Lower lobe of right lung (tissue), 2 donors: ENCODE measurements at regions not wholly inside any gene's neighbourhood (a gene's known extent, or its start where the extent isn't known, plus 50 kb on each side); places are given as distances from the start of the nearest gene placed in this dataset.

Source experiments
- ATAC-seq, 2 donors: fragments of 200-7000 bp; cut with Tn5 transposase; one replicate each; pipeline ENCODE4 v1.9.1; 2020 to 2022; ENCODE audit warnings: mild to moderate bottlenecking in 2 of 2, moderate library complexity in 2 of 2
- DNase-seq: peaks from one replicate; pipeline ENCODE4 v3.0.0-alpha.2; 2020
- H3K27ac ChIP-seq: fragments of 200-600 bp; one replicate; pipeline ENCODE4 v1.8.0; 2022
- H3K27me3 ChIP-seq: fragments of 200-600 bp; one replicate; pipeline ENCODE4 v1.8.0; 2022; ENCODE audit warnings: low read depth
- H3K36me3 ChIP-seq: fragments of 200-600 bp; one replicate; pipeline ENCODE4 v1.8.0; 2022; ENCODE audit warnings: mild to moderate bottlenecking
- H3K4me1 ChIP-seq: fragments of 200-600 bp; one replicate; pipeline ENCODE4 v1.8.0; 2022
- H3K4me3 ChIP-seq: fragments of 200-600 bp; one replicate; pipeline ENCODE4 v1.8.0; 2022; ENCODE audit warnings: mild to moderate bottlenecking
- H3K9me3 ChIP-seq: fragments of 200-600 bp; one replicate; pipeline ENCODE4 v1.8.0; 2022
- CTCF ChIP-seq: fragments of 200-600 bp; IDR thresholded peaks from one replicate; pipeline ENCODE4 v1.8.0; 2022; ENCODE audit warnings: antibody characterized with exemption, mild to moderate bottlenecking
- intact Hi-C: fragments of 100-400 bp; cut with DNase I; formaldehyde crosslinking; loops from one replicate; pipeline ENCODE4 v1.11.0; 2022
- donor health status: DM: no; HTN: yes; CAD: no; lungs with severe emphysema.

- H3K27ac ChIP-seq, result no peak overlapping the region
Observed at GRCh38 chr3:1798711-1799405, 299.8 kb upstream of the CNTN4 start.

GRCh38 chr3:1805331-1805730 lies 293.3 kb upstream of the CNTN4 start:
- Histone ChIP-seq H3K4me1 (no peaks in the 10 kb centered on the region), H3K36me3 (no peaks in the 10 kb centered on the region), H3K27ac (no peak overlapping the region), H3K27me3 (no peaks in the 10 kb centered on the region), H3K4me3 (no peak overlapping the region), H3K9me3 (peaks cover 11% of the 10 kb centered on the region)
- ATAC-seq, result no peak
- no peak for TF ChIP-seq CTCF
- no peak for DNase-seq
- intact Hi-C loops, result no loop called here

More at GRCh38 chr3:1798711-1799405, 299.8 kb upstream of the CNTN4 start:
- no peak overlapping the region for H3K4me3 ChIP-seq
- intact Hi-C loops, result no loop called here
- TF ChIP-seq CTCF, result no peak
- no peaks in the 10 kb centered on the region for H3K4me1 ChIP-seq
- DNase-seq (no peak), ATAC-seq (no peak)
- no peaks in the 10 kb centered on the region for H3K36me3 ChIP-seq
- H3K9me3 ChIP-seq, result peaks cover 3% of the 10 kb centered on the region
- H3K27me3 ChIP-seq, result no peaks in the 10 kb centered on the region

GRCh38 chr3:1808590-1808989 lies 290.1 kb upstream of the CNTN4 start:
- no peak overlapping the region for H3K4me3 ChIP-seq
- H3K27me3 ChIP-seq, result no peaks in the 10 kb centered on the region
- H3K9me3 ChIP-seq, result peaks cover 7% of the 10 kb centered on the region
- TF ChIP-seq CTCF, result no peak
- no peaks in the 10 kb centered on the region for H3K36me3 ChIP-seq
- intact Hi-C loops, result no loop called here
- H3K27ac ChIP-seq, result no peak overlapping the region
- ATAC-seq, result no peak
- H3K4me1 ChIP-seq, result no peaks in the 10 kb centered on the region
- DNase-seq, result no peak

DNA sequence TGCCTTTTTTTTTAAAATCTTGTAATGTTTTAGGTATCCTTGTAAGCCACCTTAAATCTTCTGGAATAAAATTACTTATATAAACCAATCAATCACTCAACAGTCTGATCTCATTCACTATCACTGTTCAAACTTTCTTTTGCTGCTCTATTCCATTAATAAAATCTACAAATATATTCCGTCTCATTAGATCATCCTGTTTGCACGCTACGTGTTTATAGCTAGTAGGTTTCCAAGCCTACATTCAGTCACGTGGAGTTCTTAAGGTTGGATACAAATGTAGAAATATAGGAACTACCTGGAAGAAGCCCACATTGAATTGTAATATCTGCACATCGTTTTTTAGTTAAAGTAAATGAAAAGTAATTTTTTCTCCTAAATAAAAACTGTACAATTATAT lies 274.8 kb upstream of the CNTN4 start:
- no peak for DNase-seq
- intact Hi-C loops, result no loop called here
- no peaks in the 10 kb centered on the region for H3K4me1 ChIP-seq
- no peak for TF ChIP-seq CTCF
- H3K36me3 ChIP-seq, result no peaks in the 10 kb centered on the region
- H3K4me3 ChIP-seq, result no peak overlapping the region
- no peaks in the 10 kb centered on the region for H3K9me3 ChIP-seq
- H3K27ac ChIP-seq, result no peak overlapping the region
- no peaks in the 10 kb centered on the region for H3K27me3 ChIP-seq
- ATAC-seq, result no peak

- ATAC-seq, result no peak
- no peak for TF ChIP-seq CTCF
- Histone ChIP-seq H3K27ac (no peak overlapping the region), H3K4me3 (no peak overlapping the region), H3K4me1 (no peaks in the 10 kb centered on the region), H3K27me3 (no peaks in the 10 kb centered on the region), H3K9me3 (no peaks in the 10 kb centered on the region), H3K36me3 (no peaks in the 10 kb centered on the region)
- no peak for DNase-seq
- intact Hi-C loops, result no loop called here
Observed at GRCh38 chr3:1824359-1824758, 274.3 kb upstream of the CNTN4 start.
